Fibroblast of upper back skin (primary cell): ENCODE measurements at regions not wholly inside any gene's neighbourhood (a gene's known extent, or its start where the extent isn't known, plus 50 kb on each side); places are given as distances from the start of the nearest gene placed in this dataset.
"Not testable (repeated sequence)": the region's sequence is repeated elsewhere in the genome, so short reads cannot be mapped to it uniquely, and the experiment has no call there.

Experiments
- DNase-seq: peaks from one replicate; pipeline ENCODE4 v3.0.0-alpha.2; 2013

GRCh38 chr3:72161881-72162595 lies 377.1 kb upstream of the PROK2 start:
- peak; percentile 59 for DNase-seq

- DNase-seq: not testable (repeated sequence)
These were observed 376.3 kb upstream of the PROK2 start for GRCh38 chr3:72161285-72161684.

DNA sequence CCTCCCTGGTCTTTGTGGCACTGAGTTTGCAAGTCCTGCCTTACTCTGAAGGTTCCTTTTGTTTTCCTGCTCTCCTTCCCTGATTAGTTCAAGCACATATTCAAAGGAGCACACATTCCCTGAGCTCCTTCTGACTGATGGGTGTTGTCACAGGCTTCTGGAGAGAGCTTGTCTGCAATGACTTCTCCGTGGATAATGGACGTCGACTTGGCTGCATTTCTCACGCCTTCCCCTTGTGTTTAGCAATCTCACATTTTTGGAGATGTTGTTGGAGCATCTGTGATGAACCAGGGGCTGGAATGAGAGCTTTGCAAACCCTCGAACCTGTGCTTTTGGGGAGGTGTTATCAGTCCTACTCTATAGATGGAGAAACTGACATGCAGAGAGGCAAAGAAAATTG lies 375.4 kb upstream of the PROK2 start:
- DNase-seq: peak; percentile 29

GRCh38 chr3:72159487-72159886 lies 374.5 kb upstream of the PROK2 start:
- DNase-seq: no peak

DNA sequence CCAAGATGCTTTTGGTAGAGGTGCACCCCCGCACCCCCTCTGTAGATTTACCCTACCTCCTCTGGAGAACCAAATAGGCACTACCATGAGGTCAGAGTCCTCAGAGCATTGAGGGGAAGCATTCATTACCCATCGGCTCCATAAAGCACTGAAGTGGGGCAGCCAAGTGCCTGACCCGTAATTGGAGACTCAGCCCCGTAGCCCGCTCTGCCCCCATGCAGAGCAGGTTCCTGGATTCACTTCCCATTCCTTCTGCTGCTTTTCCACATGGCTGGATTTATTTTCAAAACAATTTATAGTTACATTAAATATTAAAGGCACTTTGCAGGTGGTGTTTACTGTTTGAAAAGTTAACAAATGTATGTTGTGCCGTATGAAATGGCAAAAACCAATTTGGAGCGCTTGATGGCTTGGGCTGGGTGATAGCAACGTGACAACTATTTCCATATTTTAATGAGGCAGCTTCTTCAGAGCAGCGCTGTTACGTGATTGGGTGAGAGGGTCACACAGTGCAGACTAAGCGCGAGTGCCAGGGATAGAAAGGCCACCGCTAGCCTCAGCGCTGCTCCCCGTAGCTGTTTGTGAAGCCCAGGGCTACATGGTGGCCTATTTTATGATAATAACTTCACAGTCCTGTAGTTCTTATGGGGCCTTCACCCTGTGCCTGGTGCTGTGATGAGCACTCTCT lies 373.8 kb upstream of the PROK2 start:
- no peak for DNase-seq

DNA sequence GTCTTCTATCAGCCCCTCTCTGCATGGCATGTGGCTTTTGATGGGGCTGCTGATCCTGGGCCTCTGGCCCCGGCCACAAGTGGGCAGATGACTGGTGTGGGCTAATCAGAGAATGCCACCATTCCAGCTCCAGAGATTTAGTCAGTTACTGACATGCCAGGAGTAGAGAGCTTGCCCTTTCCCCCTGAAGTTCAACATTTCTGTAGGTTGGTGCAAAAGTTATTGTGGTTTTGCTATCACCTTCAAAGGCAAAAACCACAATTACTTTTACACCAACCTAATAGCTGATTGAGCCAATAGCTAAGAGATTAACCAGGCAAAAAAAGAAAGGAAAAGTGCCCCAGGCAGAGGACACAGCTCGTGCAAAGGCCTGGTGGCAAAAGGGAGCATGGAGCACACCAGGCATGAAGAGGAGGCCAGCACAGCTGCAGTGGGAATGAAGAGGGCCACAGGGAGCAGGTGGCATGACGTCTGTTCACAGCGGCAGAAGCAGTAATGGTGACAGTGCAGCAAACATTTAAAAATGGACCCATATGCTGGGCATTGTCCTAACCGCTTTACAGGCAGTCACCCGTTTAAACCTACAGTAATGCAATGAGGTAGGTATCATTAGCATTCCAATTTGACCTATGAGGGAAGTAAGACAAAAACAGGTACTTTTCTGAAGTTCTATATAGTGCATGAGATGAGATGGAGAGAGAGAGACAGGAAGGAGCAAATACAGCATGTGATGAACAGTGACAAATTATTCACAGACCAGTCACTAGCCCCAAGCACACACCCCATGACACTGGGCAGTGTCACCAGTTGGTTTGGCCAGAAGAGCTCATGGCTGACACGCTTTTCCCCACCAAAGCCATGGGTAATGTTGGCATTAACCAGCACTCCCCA lies 373.0 kb upstream of the PROK2 start:
- DNase-seq: no peak

- DNase-seq: peak; percentile 99
These were observed 370.6 kb upstream of the PROK2 start for GRCh38 chr3:72155391-72156064.

GRCh38 chr3:72154391-72155335 lies 369.7 kb upstream of the PROK2 start:
- peak; percentile 35 for DNase-seq

- no peak for DNase-seq
These were observed 368.7 kb upstream of the PROK2 start for GRCh38 chr3:72153477-72154314.

DNA sequence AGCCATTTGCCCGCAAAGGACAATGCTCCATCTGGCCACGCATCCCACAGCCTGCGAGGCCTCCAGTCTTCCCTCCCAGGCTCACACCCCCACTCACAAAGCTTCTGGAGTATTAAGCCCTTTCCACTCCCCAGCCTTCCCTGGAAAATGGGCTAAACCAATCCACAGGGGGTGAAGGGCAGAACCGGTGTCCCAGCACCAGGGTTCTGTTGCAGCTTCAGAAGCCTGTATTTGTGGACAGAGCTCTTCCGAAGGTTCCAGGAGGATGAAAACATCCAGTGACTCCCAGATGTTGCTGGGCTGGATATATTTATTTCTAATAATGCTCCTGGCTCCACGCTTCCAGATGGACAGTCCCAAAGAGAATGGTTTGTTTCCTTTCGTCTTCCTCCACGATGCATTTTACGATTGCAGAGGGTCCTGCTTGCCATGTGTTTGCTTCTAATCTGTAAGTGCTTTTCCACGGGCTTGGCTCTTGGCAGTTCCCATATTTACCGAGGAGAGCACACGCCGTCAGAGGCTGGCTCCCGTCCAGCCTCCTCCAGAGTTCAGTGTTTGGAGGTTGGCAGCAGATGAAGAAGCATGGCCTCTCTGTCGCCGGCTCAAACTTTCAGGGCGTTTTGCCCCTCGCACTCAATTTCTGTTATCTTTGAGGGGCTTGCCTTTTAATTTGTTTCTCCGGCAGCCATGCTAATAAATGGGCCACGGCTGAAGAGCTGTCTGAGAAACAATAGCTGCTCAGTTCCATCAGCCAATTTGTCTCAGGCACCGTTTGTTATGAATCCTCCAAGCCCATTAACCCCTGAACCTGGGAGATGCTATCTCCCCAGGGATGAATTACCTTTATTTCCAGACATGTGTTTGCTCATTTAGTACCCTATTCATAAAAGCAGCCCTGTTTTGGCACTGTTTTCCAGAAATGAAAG lies 367.9 kb upstream of the PROK2 start:
- DNase-seq: peak; percentile 75

- DNase-seq: no peak
These were observed 366.7 kb upstream of the PROK2 start for GRCh38 chr3:72151465-72152238.

GRCh38 chr3:72150634-72151412 lies 365.9 kb upstream of the PROK2 start:
- no peak for DNase-seq

GRCh38 chr3:72149645-72150300 lies 364.8 kb upstream of the PROK2 start:
- no peak for DNase-seq

DNA sequence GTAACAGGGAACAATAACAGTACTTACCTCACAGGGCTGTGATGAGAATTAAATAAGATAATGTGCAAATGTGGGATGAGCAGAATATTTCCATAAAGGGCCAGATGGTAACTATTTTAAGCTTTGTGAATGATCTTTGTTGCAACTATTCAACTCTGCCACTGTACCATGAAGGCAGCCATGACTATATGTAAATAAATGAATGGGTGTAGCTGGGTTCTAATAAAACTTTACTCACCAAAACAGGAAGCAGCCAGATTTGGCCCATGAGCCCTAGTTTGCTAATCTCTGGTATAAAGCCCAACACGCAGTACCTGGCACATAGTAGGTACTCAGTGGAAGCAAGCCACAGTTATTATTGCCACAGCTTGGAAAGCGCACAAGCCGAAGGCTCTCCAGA lies 362.7 kb upstream of the PROK2 start:
- DNase-seq: no peak

GRCh38 chr3:72145506-72146380 lies 360.8 kb upstream of the PROK2 start:
- peak; percentile 87 for DNase-seq

GRCh38 chr3:72144773-72145505 lies 360.0 kb upstream of the PROK2 start:
- DNase-seq: no peak
